ENCODE measurements at regions not wholly inside any gene's neighbourhood (a gene's known extent, or its start where the extent isn't known, plus 50 kb on each side); places are given as distances from the start of the nearest gene placed in this dataset.
"Not testable (repeated sequence)": the region's sequence is repeated elsewhere in the genome, so short reads cannot be mapped to it uniquely, and the experiment has no call there.

DNA sequence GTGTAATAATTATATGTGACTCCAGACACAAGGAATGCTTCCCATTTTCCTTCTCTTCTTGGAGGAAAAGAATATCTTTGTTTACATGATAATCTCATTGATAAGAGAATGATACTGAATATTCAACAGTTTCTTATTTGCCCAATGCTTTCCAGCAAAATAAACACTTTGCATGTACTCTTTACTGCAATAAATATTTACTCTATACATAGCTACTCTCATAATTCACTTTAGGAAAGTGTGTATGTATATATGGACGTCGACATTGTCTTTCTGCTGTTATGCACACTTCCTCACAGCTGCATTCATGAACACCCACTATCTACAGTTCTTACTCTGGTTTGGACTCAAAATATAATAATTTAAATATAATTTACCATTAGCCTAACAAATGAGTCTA lies 617.4 kb upstream of the CDH10 start:
- Histone ChIP-seq H3K27me3 (no peaks in the 10 kb centered on the region), H3K4me1 (no peaks in the 10 kb centered on the region), H3K27ac (no peak overlapping the region), H3K36me3 (no peaks in the 10 kb centered on the region), H3K9me3 (peaks cover 0 to 26% of the 10 kb centered on the region in 2 donors), H3K4me3 (no peak overlapping the region)
- intact Hi-C loops (cut with DNase I): no loop called here
- DNase-seq (peak in 2 of 4 donors; percentile 2 to 3), ATAC-seq (no peak)
- TF ChIP-seq, protein P1, sequence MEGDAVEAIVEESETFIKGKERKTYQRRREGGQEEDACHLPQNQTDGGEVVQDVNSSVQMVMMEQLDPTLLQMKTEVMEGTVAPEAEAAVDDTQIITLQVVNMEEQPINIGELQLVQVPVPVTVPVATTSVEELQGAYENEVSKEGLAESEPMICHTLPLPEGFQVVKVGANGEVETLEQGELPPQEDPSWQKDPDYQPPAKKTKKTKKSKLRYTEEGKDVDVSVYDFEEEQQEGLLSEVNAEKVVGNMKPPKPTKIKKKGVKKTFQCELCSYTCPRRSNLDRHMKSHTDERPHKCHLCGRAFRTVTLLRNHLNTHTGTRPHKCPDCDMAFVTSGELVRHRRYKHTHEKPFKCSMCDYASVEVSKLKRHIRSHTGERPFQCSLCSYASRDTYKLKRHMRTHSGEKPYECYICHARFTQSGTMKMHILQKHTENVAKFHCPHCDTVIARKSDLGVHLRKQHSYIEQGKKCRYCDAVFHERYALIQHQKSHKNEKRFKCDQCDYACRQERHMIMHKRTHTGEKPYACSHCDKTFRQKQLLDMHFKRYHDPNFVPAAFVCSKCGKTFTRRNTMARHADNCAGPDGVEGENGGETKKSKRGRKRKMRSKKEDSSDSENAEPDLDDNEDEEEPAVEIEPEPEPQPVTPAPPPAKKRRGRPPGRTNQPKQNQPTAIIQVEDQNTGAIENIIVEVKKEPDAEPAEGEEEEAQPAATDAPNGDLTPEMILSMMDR (IDR thresholded peaks at IDR 0.05): no peak

DNA sequence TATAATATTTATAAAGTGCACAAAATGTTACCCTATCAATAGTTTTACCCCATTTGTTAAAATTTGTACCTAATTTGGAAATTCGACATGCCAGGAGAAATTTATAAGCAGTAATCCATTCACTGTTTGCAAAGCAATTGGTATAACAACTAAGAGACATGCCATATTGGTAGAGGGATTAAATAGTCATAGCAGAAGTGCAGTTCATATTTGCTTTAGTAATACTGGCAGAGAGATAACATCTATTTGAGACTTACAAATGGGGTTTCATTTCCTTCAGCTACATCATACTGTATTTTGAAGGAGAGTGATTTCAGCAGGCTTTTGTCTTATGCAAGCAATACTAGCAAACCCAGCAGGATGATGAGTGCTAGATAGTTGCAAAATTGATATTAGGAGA lies 610.4 kb upstream of the CDH10 start:
- Histone ChIP-seq H3K27ac (no peak overlapping the region), H3K4me1 (no peaks in the 10 kb centered on the region), H3K4me3 (no peak overlapping the region), H3K27me3 (no peaks in the 10 kb centered on the region), H3K36me3 (no peaks in the 10 kb centered on the region), H3K9me3 (no peaks in the 10 kb centered on the region)
- TF ChIP-seq, protein P1 (IDR thresholded peaks at IDR 0.05): no peak
- intact Hi-C loops (cut with DNase I): no loop called here
- DNase-seq: no peak
- ATAC-seq: no peak

DNA sequence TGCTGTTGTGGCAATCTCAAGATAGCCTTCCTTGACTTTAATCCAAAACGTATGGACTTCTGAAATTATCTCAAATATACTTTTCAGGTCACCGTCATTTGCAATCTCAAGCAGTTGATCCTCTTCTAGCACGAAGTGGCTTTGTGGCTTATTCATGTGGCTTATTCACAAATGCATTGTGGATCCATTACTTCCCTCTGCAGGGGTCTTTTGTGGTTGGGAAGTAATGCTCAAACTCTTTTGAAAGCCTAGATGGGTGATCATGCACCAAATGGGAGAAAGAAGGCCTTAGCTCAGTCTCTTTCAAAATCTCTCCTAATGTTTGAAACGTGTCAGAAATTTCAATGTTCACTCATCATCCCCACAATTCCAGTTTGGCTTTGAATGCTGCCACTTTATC lies 597.2 kb upstream of the CDH10 start:
- ATAC-seq (no peak), DNase-seq (no peak)
- H3K4me1 ChIP-seq: no peaks in the 10 kb centered on the region
- TF ChIP-seq, protein P1 (IDR thresholded peaks at IDR 0.05): no peak
- H3K4me3 ChIP-seq: no peak overlapping the region
- no peaks in the 10 kb centered on the region for H3K27me3 ChIP-seq
- intact Hi-C loops (cut with DNase I): no loop called here
- no peaks in the 10 kb centered on the region for H3K9me3 ChIP-seq
- H3K27ac ChIP-seq: no peak overlapping the region
- H3K36me3 ChIP-seq: no peaks in the 10 kb centered on the region

DNA sequence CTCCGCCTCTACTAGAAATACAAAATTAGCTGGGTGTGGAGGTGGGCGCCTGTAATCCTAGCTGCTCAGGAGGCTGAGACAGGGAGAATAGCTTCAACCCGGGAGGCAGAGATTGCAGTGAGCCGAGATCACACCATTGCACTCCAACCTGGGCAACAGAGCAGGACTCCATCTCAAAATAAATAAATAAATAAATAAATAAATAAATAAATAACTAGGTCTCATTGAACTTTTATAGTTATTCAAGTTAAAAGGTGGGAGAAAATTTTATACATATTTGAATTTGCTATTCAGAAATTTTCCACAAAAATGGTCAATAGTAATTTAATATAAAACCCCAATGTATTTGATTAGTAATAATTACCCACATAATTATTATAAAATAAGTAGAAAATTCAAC lies 593.9 kb upstream of the CDH10 start:
- H3K27ac ChIP-seq; H3K27me3 ChIP-seq; H3K4me1 ChIP-seq; H3K4me3 ChIP-seq; H3K9me3 ChIP-seq; intact Hi-C loops (cut with DNase I); DNase-seq; ATAC-seq; H3K36me3 ChIP-seq: not testable (repeated sequence)

DNA sequence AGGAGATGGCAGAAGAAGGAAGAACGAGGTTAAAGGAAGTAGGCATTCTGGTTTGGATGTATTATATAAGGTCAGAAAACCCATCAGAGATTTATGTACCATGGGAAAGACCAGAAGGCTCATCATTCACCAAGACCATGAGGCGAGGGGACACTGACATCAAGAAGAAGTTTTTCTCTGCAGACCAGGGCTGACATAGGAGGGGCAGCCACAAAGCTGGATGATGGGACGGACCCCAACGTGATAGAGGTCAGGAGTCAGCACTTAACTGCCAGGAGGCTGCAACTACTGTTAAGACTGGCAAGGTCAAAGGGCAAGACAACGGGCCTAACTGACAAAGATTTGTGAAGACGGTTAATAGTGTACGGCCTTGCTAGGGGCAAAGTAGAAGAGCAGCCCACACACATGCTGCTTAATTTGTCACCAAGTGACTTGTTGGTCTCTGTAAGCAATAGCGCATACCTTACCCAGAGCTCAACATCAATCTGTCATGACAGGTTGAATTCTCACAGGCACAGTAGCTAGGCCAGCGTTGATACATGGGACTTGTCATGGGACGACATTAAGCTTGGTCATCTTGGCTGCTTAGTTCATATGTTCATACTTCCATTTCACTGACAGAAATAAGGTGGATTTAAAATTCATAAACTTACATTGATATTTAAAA lies 579.7 kb upstream of the CDH10 start:
- H3K27ac ChIP-seq: no peak overlapping the region
- peaks cover 0 to 6% of the 10 kb centered on the region in 2 donors for H3K9me3 ChIP-seq
- no peaks in the 10 kb centered on the region for H3K27me3 ChIP-seq
- ATAC-seq (no peak), DNase-seq (no peak)
- intact Hi-C loops (cut with DNase I): no loop called here
- no peak overlapping the region for H3K4me3 ChIP-seq
- no peaks in the 10 kb centered on the region for H3K36me3 ChIP-seq
- no peaks in the 10 kb centered on the region for H3K4me1 ChIP-seq
- TF ChIP-seq, protein P1 (IDR thresholded peaks at IDR 0.05): no peak

DNA sequence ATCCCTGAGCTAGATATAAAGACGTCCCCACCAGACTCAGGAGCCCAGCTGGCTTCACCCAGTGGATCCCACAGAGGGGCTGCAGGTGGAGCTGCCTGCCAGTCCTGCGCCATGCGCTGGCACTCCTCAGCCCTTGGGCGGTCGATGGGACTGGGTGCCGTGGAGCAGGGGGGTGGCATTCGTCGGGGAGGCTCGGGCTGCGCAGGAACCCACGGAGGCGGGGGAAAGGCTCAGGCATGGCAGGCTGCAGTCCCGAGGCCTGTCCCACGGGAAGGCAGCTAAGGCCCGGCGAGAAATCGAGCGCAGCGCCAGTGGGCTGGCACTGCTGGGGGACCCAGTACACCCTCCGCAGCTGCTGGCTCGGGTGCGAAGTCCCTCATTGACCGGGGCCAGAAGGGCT lies 555.1 kb upstream of the CDH10 start:
- H3K4me1 ChIP-seq; ATAC-seq; H3K27me3 ChIP-seq; intact Hi-C loops (cut with DNase I); H3K27ac ChIP-seq; H3K36me3 ChIP-seq; H3K4me3 ChIP-seq: not testable (repeated sequence)
- DNase-seq: peak in 1 of 4 donors; percentile 58
- H3K9me3 ChIP-seq: peaks cover 0 to 17% of the 10 kb centered on the region in 2 donors

Data from left lung (tissue), 4 donors.